GM10248 (cell line): ENCODE measurements at regions not wholly inside any gene's neighbourhood (a gene's known extent, or its start where the extent isn't known, plus 50 kb on each side); places are given as distances from the start of the nearest gene placed in this dataset.

Experiments
- CTCF ChIA-PET: fragments of 300-600 bp; sonication (Branson Sonifier 250); formaldehyde crosslinking; extraction: SDS; loops from one replicate; lab custom pipeline; 2021; ENCODE audit warnings: antibody characterized with exemption; lab: Yijun Ruan, JAX
- POLR2A ChIA-PET: fragments of 350-650 bp; sonication (Branson Sonifier 250); formaldehyde crosslinking; extraction: SDS; loops from one replicate; lab custom pipeline; 2020; ENCODE audit warnings: antibody characterized with exemption; lab: Yijun Ruan, JAX
- DNase-seq: peaks from one replicate; pipeline ENCODE4 v3.0.0; 2012; ENCODE audit errors: extremely low spot score
- CTCF ChIP-seq: IDR thresholded peaks from 2 replicates; pipeline ENCODE4 v1.5.1; 2012; ENCODE audit warnings: mild to moderate bottlenecking, low read depth; ENCODE audit errors: extremely low read depth, missing control alignments, control extremely low read depth

- TF ChIP-seq CTCF: no peak
- ChIA-PET POLR2A (no interaction called here), CTCF (no interaction called here)
- DNase-seq: no peak
Observed at GRCh38 chr11:13126430-13126829, 117.3 kb downstream of the RASSF10 start.

DNA sequence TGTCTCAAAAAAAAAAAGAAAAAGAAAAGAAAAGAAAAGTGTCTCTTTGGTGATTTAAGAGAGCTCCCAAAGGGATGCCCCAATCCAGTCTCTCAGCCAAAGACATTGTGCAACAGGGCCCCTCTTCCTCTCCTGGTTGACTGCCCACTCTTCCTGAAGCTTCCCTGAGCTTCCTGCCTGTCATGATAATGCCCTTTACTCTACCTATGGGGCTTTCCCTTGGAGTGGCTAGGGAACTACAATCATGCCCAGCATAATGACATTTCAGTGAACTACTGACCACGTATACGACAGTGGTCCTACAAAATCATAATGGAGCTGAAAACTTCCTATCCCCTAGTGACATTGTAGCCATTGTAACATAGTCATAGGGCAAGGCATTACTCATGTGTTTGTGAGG lies 118.0 kb downstream of the RASSF10 start:
- TF ChIP-seq CTCF: no peak
- ChIA-PET POLR2A (no interaction called here), CTCF (no interaction called here)
- no peak for DNase-seq

GRCh38 chr11:13128354-13128753 lies 119.2 kb downstream of the RASSF10 start:
- no peak for DNase-seq
- no peak for TF ChIP-seq CTCF
- POLR2A ChIA-PET: no interaction called here
- CTCF ChIA-PET: no interaction called here

- ChIA-PET CTCF (interaction anchor here (1.1 kb wide), 2 partner anchors 9 to 20 kb away, joined by 3 read pairs; no protein-coding TSS in a partner anchor), POLR2A (no interaction called here)
Observed at GRCh38 chr11:13134066-13134465, 125.0 kb downstream of the RASSF10 start.

DNA sequence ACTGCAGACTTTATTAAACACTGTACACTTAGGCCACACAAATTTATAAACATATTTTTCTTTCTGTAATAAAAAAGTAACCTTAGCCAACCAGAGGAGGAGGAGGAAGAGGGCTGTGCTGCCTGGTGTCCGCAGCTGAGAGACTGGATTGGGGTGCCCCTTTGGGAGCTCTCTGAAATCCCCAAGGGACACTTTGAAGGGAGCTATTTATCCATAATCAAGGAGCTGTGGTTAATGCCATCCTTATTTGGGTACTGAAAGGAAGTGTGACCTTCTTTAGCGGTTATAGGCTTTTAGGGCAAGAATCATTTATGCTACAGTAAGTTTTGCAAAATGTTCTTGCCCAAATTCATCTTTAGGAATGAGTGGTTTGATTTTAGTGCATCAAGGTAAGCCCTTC lies 125.8 kb downstream of the RASSF10 start:
- no peak for DNase-seq
- CTCF ChIA-PET: interaction anchor here (1.0 to 1.6 kb wide), 2 partner anchors 10 to 14 kb away, joined by 3 to 5 read pairs; no protein-coding TSS in a partner anchor

More at GRCh38 chr11:13134066-13134465, 125.0 kb downstream of the RASSF10 start:
- TF ChIP-seq CTCF: no peak
- DNase-seq: no peak

GRCh38 chr11:13135385-13136271 lies 126.5 kb downstream of the RASSF10 start:
- TF ChIP-seq CTCF: no peak
- POLR2A ChIA-PET: no interaction called here
- CTCF ChIA-PET: interaction anchor here (1.0 to 1.6 kb wide), 3 partner anchors 11 to 18 kb away, joined by 3 to 5 read pairs (median 3); no protein-coding TSS in a partner anchor
- DNase-seq: no peak

More for the DNA sequence above, 125.8 kb downstream of the RASSF10 start:
- TF ChIP-seq CTCF: no peak
- POLR2A ChIA-PET: no interaction called here
